HepG2 (cell line): ENCODE measurements at regions not wholly inside any gene's neighbourhood (a gene's known extent, or its start where the extent isn't known, plus 50 kb on each side); places are given as distances from the start of the nearest gene placed in this dataset.

Experiments used
- ATAC-seq: fragments of 200-7000 bp; cut with Tn5 transposase; 3 replicates; pipeline ENCODE4 v1.9.1; 2020; ENCODE audit warnings: mild to moderate bottlenecking, moderate library complexity
- BruUV-seq: library from RNA; stranded (reverse); fragments of 400-500 nt; replicated peaks from 2 replicates; lab custom pipeline; 2021; lab: Mats Ljungman, UMichigan
- CTCF ChIA-PET: fragments of 300-600 bp; formaldehyde crosslinking; extraction: SDS; loops from one replicate; lab custom pipeline; 2021; ENCODE audit warnings: low total read pairs, inconsistent platforms, low intra/inter-chr PET ratio; lab: Yijun Ruan, JAX
- POLR2A ChIA-PET: fragments of 350-600 bp; sonication (Branson Sonifier 250); formaldehyde crosslinking; loops from one replicate; lab custom pipeline; 2020; ENCODE audit warnings: antibody characterized with exemption, inconsistent platforms; lab: Yijun Ruan, JAX
- DNase-seq: peaks from one replicate; pipeline ENCODE4 v3.0.0-alpha.2; 2015; ENCODE audit warnings: low spot score
- FAIRE-seq: peaks from 3 replicates; lab custom pipeline; 2011; peaks lifted over from hg19 to GRCh38; lab: Jason Lieb, UNC
- H2AFZ ChIP-seq: one replicate; pipeline ENCODE4 v1.6.1; 2011; ENCODE audit warnings: low read length, inconsistent platforms
- H3K27ac ChIP-seq: fragments of 300-600 bp; 3 replicates; pipeline ENCODE4 v1.8.0; 2011; ENCODE audit warnings: mixed run types, mild to moderate bottlenecking, mixed read lengths, low read length, inconsistent platforms; ENCODE audit not compliant: insufficient read depth; ENCODE audit errors: extremely low read length
- H3K27me3 ChIP-seq, 2 experiments: fragments of 200-600 bp in 1 of 2; 2 replicates in 1 of 2; 3 replicates in 1 of 2; pipeline versions ENCODE4 v1.6.0 to v1.8.0; 2011; ENCODE audit warnings: low read length in 2 of 2, mild to moderate bottlenecking in 2 of 2, moderate library complexity in 2 of 2, inconsistent platforms in 1 of 2; ENCODE audit not compliant: insufficient read depth in 2 of 2, control insufficient read depth in 1 of 2
- H3K36me3 ChIP-seq, 2 experiments: fragments of 200-600 bp in 1 of 2; replicated peaks in 1 of 2; 2 replicates in 1 of 2; 3 replicates in 1 of 2; pipeline versions ENCODE4 v1.5.1 to v1.8.0; 2011; ENCODE audit warnings: low read length in 2 of 2, inconsistent platforms in 1 of 2; ENCODE audit not compliant: insufficient read depth in 2 of 2, control insufficient read depth in 1 of 2
- H3K4me1 ChIP-seq: 2 replicates; pipeline ENCODE4 v1.5.1; 2012; ENCODE audit warnings: low read length, inconsistent platforms; ENCODE audit not compliant: insufficient read depth
- H3K4me2 ChIP-seq: 2 replicates; pipeline ENCODE4 v1.6.0; 2011; ENCODE audit warnings: low read depth, low read length, inconsistent platforms
- H3K4me3 ChIP-seq, 3 experiments: fragments of 200-600 bp in 1 of 3; sonication (generic), shearing (Covaris generic) in 1 of 3; replicated peaks in 1 of 3; 2 replicates each; pipeline ENCODE4 v1.5.1; 2011 to 2016; ENCODE audit warnings: low read length in 3 of 3, inconsistent platforms in 2 of 3, low read depth in 2 of 3, mild to moderate bottlenecking in 2 of 3, control low read depth in 1 of 3, mixed read lengths in 1 of 3; ENCODE audit not compliant: insufficient read depth in 1 of 3
- H3K79me2 ChIP-seq: one replicate; pipeline ENCODE4 v1.6.1; 2011; ENCODE audit warnings: low read length, inconsistent platforms; ENCODE audit not compliant: insufficient read depth
- H3K9ac ChIP-seq: 2 replicates; pipeline ENCODE4 v1.6.0; 2011; ENCODE audit warnings: mild to moderate bottlenecking, low read depth, low read length, inconsistent platforms; ENCODE audit not compliant: insufficient read depth
- H3K9me3 ChIP-seq: 2 replicates; pipeline ENCODE4 v1.5.1; 2012; ENCODE audit warnings: mild to moderate bottlenecking, low read length
- H4K20me1 ChIP-seq: 2 replicates; pipeline ENCODE4 v1.6.0; 2011; ENCODE audit warnings: inconsistent platforms, mild to moderate bottlenecking, low read length, moderate library complexity; ENCODE audit not compliant: insufficient read depth
- ATF2 ChIP-seq: sonication (generic); formaldehyde crosslinking; IDR thresholded peaks from 2 replicates; pipeline ENCODE4 v1.4.0; 2020; ENCODE audit warnings: missing genetic modification reagents
- DNMT3B ChIP-seq: conservative IDR thresholded peaks from 2 replicates; pipeline ENCODE4 v1.6.1; 2016; ENCODE audit warnings: missing biosample characterization, control low read depth
- KDM5A ChIP-seq: fragments of 200-600 bp; sonication (generic); IDR thresholded peaks from 2 replicates; pipeline ENCODE4 v1.7.0; 2018; ENCODE audit warnings: antibody characterized with exemption, mild to moderate bottlenecking, low read length, borderline replicate concordance
- MAF1 ChIP-seq: sonication (generic); formaldehyde crosslinking; IDR thresholded peaks from 2 replicates; pipeline ENCODE4 v1.5.0; 2020; ENCODE audit warnings: missing genetic modification reagents, borderline replicate concordance
- MIER3 ChIP-seq: IDR thresholded peaks from 2 replicates; pipeline ENCODE4 v1.6.1; 2016; ENCODE audit warnings: missing compliant biosample characterization, borderline replicate concordance
- NAIF1 ChIP-seq: sonication (generic); formaldehyde crosslinking; IDR thresholded peaks from 2 replicates; pipeline ENCODE4 v1.5.0; 2020; ENCODE audit warnings: mild to moderate bottlenecking, missing genetic modification reagents, borderline replicate concordance
- NFKB2 ChIP-seq: sonication (generic); formaldehyde crosslinking; IDR thresholded peaks from 2 replicates; pipeline ENCODE4 v1.4.0; 2020; ENCODE audit warnings: missing genetic modification reagents, borderline replicate concordance
- PCBP1 ChIP-seq: fragments of 200-400 bp; formaldehyde crosslinking; IDR thresholded peaks from 2 replicates; pipeline ENCODE4 v1.6.1; 2017; ENCODE audit warnings: mild to moderate bottlenecking, low read depth, low read length, borderline replicate concordance
- TEF ChIP-seq: sonication (generic); formaldehyde crosslinking; IDR thresholded peaks from 2 replicates; pipeline ENCODE4 v1.5.0; 2020; ENCODE audit warnings: missing genetic modification reagents
- ZBTB38 ChIP-seq: sonication (generic); formaldehyde crosslinking; IDR thresholded peaks from 2 replicates; pipeline ENCODE4 v1.5.1; 2020; ENCODE audit warnings: mild to moderate bottlenecking, missing genetic modification reagents
- ZBTB7B ChIP-seq: sonication (generic); formaldehyde crosslinking; IDR thresholded peaks from 2 replicates; pipeline ENCODE4 v1.4.0; 2020; ENCODE audit warnings: missing genetic modification reagents
- ZFP37 ChIP-seq: sonication (generic); formaldehyde crosslinking; IDR thresholded peaks from 2 replicates; pipeline ENCODE4 v1.4.0; 2020; ENCODE audit warnings: missing genetic modification reagents, borderline replicate concordance
- ZMYM3 ChIP-seq: sonication (generic); formaldehyde crosslinking; IDR thresholded peaks from 2 replicates; pipeline ENCODE4 v1.5.1; 2020; ENCODE audit warnings: mild to moderate bottlenecking, missing genetic modification reagents
- ZNF17 ChIP-seq: sonication (generic); formaldehyde crosslinking; IDR thresholded peaks from 2 replicates; pipeline ENCODE4 v1.5.0; 2020; ENCODE audit warnings: mild to moderate bottlenecking, missing genetic modification reagents
- in situ Hi-C: cut with HindIII; loops from 2 replicates; pipeline ENCODE4 v1.10.0; 2017; ENCODE audit warnings: low pct_unique_long_range_greater_than_20kb; ENCODE audit not compliant: extremely low pct_ligation_motif_present
- intact Hi-C: fragments of 100-400 bp; cut with micrococcal nuclease; formaldehyde crosslinking; loops from one replicate; pipeline ENCODE4 v1.10.0; 2022; ENCODE audit not compliant: unreplicated experiment
- TF ChIP-seq, protein P1 (sequence below): sonication (generic); formaldehyde crosslinking; IDR thresholded peaks from 2 replicates; pipeline ENCODE4 v1.4.0; 2020; ENCODE audit warnings: mild to moderate bottlenecking, missing genetic modification reagents

GRCh38 chr9:117775591-117775990 lies 71.4 kb downstream of the TLR4 start:
- H3K36me3 ChIP-seq, result no peaks in the 10 kb centered on the region
- DNase-seq (no peak), ATAC-seq (no peak), FAIRE-seq (no peak)
- ChIA-PET POLR2A (no interaction called here), CTCF (no interaction called here)
- H3K79me2 ChIP-seq, result no peaks in the 10 kb centered on the region
- in situ Hi-C loops (no loop called here), intact Hi-C loops (no loop called here)
- no peak overlapping the region for H3K9ac ChIP-seq
- peaks cover 17% of the 10 kb centered on the region; the same call in 1 of the 2 replicates for H3K9me3 ChIP-seq
- BruUV-seq, result no TSS peak
- H4K20me1 ChIP-seq, result no peaks in the 10 kb centered on the region
- no peak overlapping the region for H3K4me2 ChIP-seq
- TF ChIP-seq PCBP1, result no peak
- TF ChIP-seq MIER3 (CRISPR knock-in tag), result no peak
- no peak for TF ChIP-seq TEF (CRISPR knock-in tag)
- TF ChIP-seq NAIF1 (CRISPR knock-in tag), result no peak
- no peak for TF ChIP-seq ATF2 (CRISPR knock-in tag)
- TF ChIP-seq ZMYM3 (CRISPR knock-in tag), result no peak
- TF ChIP-seq ZBTB7B (CRISPR knock-in tag), result no peak
- H2AFZ ChIP-seq, result no peak overlapping the region
- no peaks in the 10 kb centered on the region for H3K4me1 ChIP-seq
- no peak overlapping the region for H3K27ac ChIP-seq
- H3K27me3 ChIP-seq, result no peaks in the 10 kb centered on the region
- H3K4me3 ChIP-seq, result no peak overlapping the region

- FAIRE-seq (no peak), DNase-seq (no peak), ATAC-seq (no peak)
- in situ Hi-C loops (no loop called here), intact Hi-C loops (no loop called here)
- ChIA-PET POLR2A (no interaction called here), CTCF (no interaction called here)
- no peak overlapping the region for H3K27ac ChIP-seq
- no peak overlapping the region for H3K9ac ChIP-seq
- H3K9me3 ChIP-seq, result peaks cover 17% of the 10 kb centered on the region; the same call in 1 of the 2 replicates
- no peak overlapping the region for H3K4me3 ChIP-seq
- H3K4me1 ChIP-seq, result no peaks in the 10 kb centered on the region
- no peaks in the 10 kb centered on the region for H3K79me2 ChIP-seq
- BruUV-seq, result no TSS peak
- H3K36me3 ChIP-seq, result no peaks in the 10 kb centered on the region
- no peak overlapping the region for H2AFZ ChIP-seq
- no peak overlapping the region for H3K4me2 ChIP-seq
- no peaks in the 10 kb centered on the region for H4K20me1 ChIP-seq
- no peaks in the 10 kb centered on the region for H3K27me3 ChIP-seq
- TF ChIP-seq NFKB2 (CRISPR knock-in tag) (no peak), ZBTB38 (no peak), ZNF17 (CRISPR knock-in tag) (no peak), ZFP37 (CRISPR knock-in tag) (no peak), MAF1 (CRISPR knock-in tag) (no peak), DNMT3B (CRISPR knock-in tag) (no peak), KDM5A (no peak)
- TF ChIP-seq, protein P1, sequence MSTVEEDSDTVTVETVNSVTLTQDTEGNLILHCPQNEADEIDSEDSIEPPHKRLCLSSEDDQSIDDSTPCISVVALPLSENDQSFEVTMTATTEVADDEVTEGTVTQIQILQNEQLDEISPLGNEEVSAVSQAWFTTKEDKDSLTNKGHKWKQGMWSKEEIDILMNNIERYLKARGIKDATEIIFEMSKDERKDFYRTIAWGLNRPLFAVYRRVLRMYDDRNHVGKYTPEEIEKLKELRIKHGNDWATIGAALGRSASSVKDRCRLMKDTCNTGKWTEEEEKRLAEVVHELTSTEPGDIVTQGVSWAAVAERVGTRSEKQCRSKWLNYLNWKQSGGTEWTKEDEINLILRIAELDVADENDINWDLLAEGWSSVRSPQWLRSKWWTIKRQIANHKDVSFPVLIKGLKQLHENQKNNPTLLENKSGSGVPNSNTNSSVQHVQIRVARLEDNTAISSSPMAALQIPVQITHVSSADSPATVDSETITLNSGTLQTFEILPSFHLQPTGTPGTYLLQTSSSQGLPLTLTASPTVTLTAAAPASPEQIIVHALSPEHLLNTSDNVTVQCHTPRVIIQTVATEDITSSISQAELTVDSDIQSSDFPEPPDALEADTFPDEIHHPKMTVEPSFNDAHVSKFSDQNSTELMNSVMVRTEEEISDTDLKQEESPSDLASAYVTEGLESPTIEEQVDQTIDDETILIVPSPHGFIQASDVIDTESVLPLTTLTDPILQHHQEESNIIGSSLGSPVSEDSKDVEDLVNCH (CRISPR knock-in tag), result no peak
These were observed 73.6 kb downstream of the TLR4 start for GRCh38 chr9:117777823-117778222.
